SK-N-SH treated with all-trans-retinoic acid at 6 μM for 48 hours (cell line): ENCODE measurements at regions not wholly inside any gene's neighbourhood (a gene's known extent, or its start where the extent isn't known, plus 50 kb on each side); places are given as distances from the start of the nearest gene placed in this dataset.

Source experiments
- ATAC-seq: fragments of 200-7000 bp; cut with Tn5 transposase; 3 replicates; pipeline ENCODE4 v1.9.1; 2020; ENCODE audit warnings: mild to moderate bottlenecking, moderate library complexity
- ARNTL ChIP-seq: fragments of 450-650 bp; formaldehyde crosslinking; IDR thresholded peaks from 2 replicates; pipeline ENCODE4 v1.5.0; 2020; ENCODE audit warnings: low read depth, mild to moderate bottlenecking, moderate library complexity, borderline replicate concordance
- CSDC2 ChIP-seq: fragments of 250-450 bp; sonication (Bioruptor Pico); IDR thresholded peaks from 2 replicates; pipeline ENCODE4 v1.5.0; 2020; ENCODE audit warnings: mild to moderate bottlenecking, moderate library complexity
- CSRNP3 ChIP-seq: fragments of 250-450 bp; sonication (Bioruptor Pico); IDR thresholded peaks from 2 replicates; pipeline ENCODE4 v1.5.1; 2021; ENCODE audit warnings: mild to moderate bottlenecking, moderate library complexity
- ESRRG ChIP-seq: fragments of 250-450 bp; sonication (Bioruptor Pico); IDR thresholded peaks from 2 replicates; pipeline ENCODE4 v1.6.1; 2021; ENCODE audit warnings: mild to moderate bottlenecking
- GLIS3 ChIP-seq: fragments of 250-450 bp; sonication (Bioruptor Pico); IDR thresholded peaks from 2 replicates; pipeline ENCODE4 v1.5.0; 2020; ENCODE audit warnings: mild to moderate bottlenecking, moderate library complexity
- ISL1 ChIP-seq: fragments of 250-450 bp; sonication (Bioruptor Pico); IDR thresholded peaks from 2 replicates; pipeline ENCODE4 v2.1.2; 2022; ENCODE audit warnings: mild to moderate bottlenecking, moderate library complexity
- OSR1 ChIP-seq: fragments of 250-450 bp; sonication (Bioruptor Pico); IDR thresholded peaks from 2 replicates; pipeline ENCODE4 v1.8.0; 2022; ENCODE audit warnings: moderate library complexity, mild to moderate bottlenecking, inconsistent platforms
- POU6F1 ChIP-seq: fragments of 250-450 bp; sonication (Bioruptor Pico); IDR thresholded peaks from 2 replicates; pipeline ENCODE4 v1.8.0; 2021; ENCODE audit warnings: low read depth, mild to moderate bottlenecking, moderate library complexity, borderline replicate concordance
- PPARA ChIP-seq: fragments of 250-450 bp; sonication (Bioruptor Pico); IDR thresholded peaks from 2 replicates; pipeline ENCODE4 v1.5.0; 2020; ENCODE audit warnings: mild to moderate bottlenecking, borderline replicate concordance
- RARB ChIP-seq: fragments of 250-450 bp; sonication (Bioruptor Pico); IDR thresholded peaks from 2 replicates; pipeline ENCODE4 v1.8.0; 2021; ENCODE audit warnings: mild to moderate bottlenecking, moderate library complexity
- SNAI2 ChIP-seq: fragments of 250-450 bp; sonication (Bioruptor Pico); IDR thresholded peaks from 2 replicates; pipeline ENCODE4 v1.5.0; 2020; ENCODE audit warnings: mild to moderate bottlenecking, moderate library complexity
- TCF4 ChIP-seq: fragments of 250-450 bp; sonication (Bioruptor Pico); IDR thresholded peaks from 2 replicates; pipeline ENCODE4 v1.8.0; 2021; ENCODE audit warnings: mild to moderate bottlenecking, moderate library complexity, borderline replicate concordance
- TOX ChIP-seq: fragments of 250-450 bp; sonication (Bioruptor Pico); IDR thresholded peaks from 2 replicates; pipeline ENCODE4 v1.8.0; 2021; ENCODE audit warnings: mild to moderate bottlenecking, moderate library complexity, borderline replicate concordance
- TSHZ2 ChIP-seq: fragments of 250-450 bp; sonication (Bioruptor Pico); IDR thresholded peaks from 2 replicates; pipeline ENCODE4 v1.5.0; 2020; ENCODE audit warnings: mild to moderate bottlenecking, moderate library complexity
- ZC3H10 ChIP-seq: fragments of 250-450 bp; sonication (Bioruptor Pico); IDR thresholded peaks from 2 replicates; pipeline ENCODE4 v1.5.1; 2021; ENCODE audit warnings: mild to moderate bottlenecking, moderate library complexity
- ZFP3 ChIP-seq: fragments of 250-450 bp; sonication (Bioruptor Pico); IDR thresholded peaks from 2 replicates; pipeline ENCODE4 v1.5.0; 2020; ENCODE audit warnings: mild to moderate bottlenecking, moderate library complexity
- ZFP30 ChIP-seq: fragments of 450-650 bp; formaldehyde crosslinking; IDR thresholded peaks from 2 replicates; pipeline ENCODE4 v1.5.0; 2022; ENCODE audit warnings: mild to moderate bottlenecking, moderate library complexity
- ZNF70 ChIP-seq: fragments of 450-650 bp; formaldehyde crosslinking; IDR thresholded peaks from 2 replicates; pipeline ENCODE4 v1.5.0; 2020; ENCODE audit warnings: mild to moderate bottlenecking, moderate library complexity
- ZNF8 ChIP-seq: fragments of 450-650 bp; formaldehyde crosslinking; IDR thresholded peaks from 2 replicates; pipeline ENCODE4 v1.5.0; 2020; ENCODE audit warnings: mild to moderate bottlenecking, moderate library complexity

GRCh38 chr3:95189348-95189747 is 1126.5 kb downstream of the NSUN3 start (continued):
- TF ChIP-seq TSHZ2 (CRISPR knock-in tag) (no peak), GLIS3 (CRISPR knock-in tag) (no peak), POU6F1 (CRISPR knock-in tag) (no peak), CSDC2 (CRISPR knock-in tag) (no peak), ISL1 (CRISPR knock-in tag) (no peak), CSRNP3 (no peak)

- TF ChIP-seq CSDC2 (CRISPR knock-in tag) (no peak), PPARA (CRISPR knock-in tag) (no peak), TCF4 (CRISPR knock-in tag) (peak; percentile 39; the same call in 1 of the 2 replicates), ZFP3 (CRISPR knock-in tag) (no peak), SNAI2 (CRISPR knock-in tag) (no peak)
- no peak for ATAC-seq
These were observed 1134.8 kb downstream of the NSUN3 start for GRCh38 chr3:95197661-95198060.

- no peak for ATAC-seq
- TF ChIP-seq RARB (CRISPR knock-in tag): no peak
- TF ChIP-seq ZFP30 (CRISPR knock-in tag): no peak
- TF ChIP-seq ARNTL: no peak
- TF ChIP-seq TOX (CRISPR knock-in tag): no peak
- no peak for TF ChIP-seq ESRRG (CRISPR knock-in tag)
- no peak for TF ChIP-seq CSRNP3
- no peak for TF ChIP-seq ZNF70 (CRISPR knock-in tag)
- no peak for TF ChIP-seq ZC3H10 (CRISPR knock-in tag)
- TF ChIP-seq ZFP3 (CRISPR knock-in tag): no peak
- TF ChIP-seq ZNF8 (CRISPR knock-in tag): no peak
- no peak for TF ChIP-seq TSHZ2 (CRISPR knock-in tag)
- no peak for TF ChIP-seq POU6F1 (CRISPR knock-in tag)
- TF ChIP-seq PPARA (CRISPR knock-in tag): no peak
- TF ChIP-seq OSR1 (CRISPR knock-in tag): no peak
- TF ChIP-seq TCF4 (CRISPR knock-in tag): no peak
These were observed 1137.5 kb downstream of the NSUN3 start for GRCh38 chr3:95200384-95200783.
